ENCODE measurements at regions not wholly inside any gene's neighbourhood (a gene's known extent, or its start where the extent isn't known, plus 50 kb on each side); places are given as distances from the start of the nearest gene placed in this dataset.

DNA sequence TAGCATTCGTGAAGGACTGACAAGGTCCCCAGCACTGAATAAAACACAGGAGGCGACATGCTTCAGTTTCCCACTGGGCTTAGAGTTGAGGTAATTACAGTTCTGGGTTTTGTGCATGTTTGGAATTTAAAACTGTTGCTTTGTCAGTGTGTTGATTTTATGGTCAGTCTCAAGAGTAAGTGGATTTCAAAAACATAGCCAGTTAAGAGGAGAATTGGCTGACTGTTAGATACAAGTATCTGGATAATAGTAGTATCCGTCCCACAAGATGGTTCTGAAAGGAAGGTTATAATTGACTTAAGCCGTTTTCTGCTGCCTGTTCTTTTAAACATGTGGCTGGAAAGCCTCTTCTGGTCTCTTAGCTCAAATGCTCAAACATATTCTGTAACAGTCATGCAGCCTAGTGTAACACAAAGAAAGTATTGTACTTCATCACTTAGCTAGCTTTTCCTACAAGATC lies 170.9 kb downstream of the POLR1F start:
- H3K4me3 Mint-ChIP-seq (ENCODE audit: unreplicated experiment), result no peak overlapping the region
- ChIA-PET CTCF (no interaction called here), POLR2A (no interaction called here)
- H3K27me3 Mint-ChIP-seq (ENCODE audit: insufficient read depth, unreplicated experiment), result no peaks in the 10 kb centered on the region
- no peaks in the 10 kb centered on the region for H3K9me3 Mint-ChIP-seq (ENCODE audit: unreplicated experiment)
- DNase-seq (ENCODE audit: unreplicated experiment), result no peak
- H3K27ac Mint-ChIP-seq (ENCODE audit: low read depth, unreplicated experiment), result no peak overlapping the region
- BruUV-seq (replicated peaks), result no TSS peak
- no peaks in the 10 kb centered on the region for H3K36me3 Mint-ChIP-seq (ENCODE audit: insufficient read depth, unreplicated experiment)
- TF ChIP-seq, protein P1, sequence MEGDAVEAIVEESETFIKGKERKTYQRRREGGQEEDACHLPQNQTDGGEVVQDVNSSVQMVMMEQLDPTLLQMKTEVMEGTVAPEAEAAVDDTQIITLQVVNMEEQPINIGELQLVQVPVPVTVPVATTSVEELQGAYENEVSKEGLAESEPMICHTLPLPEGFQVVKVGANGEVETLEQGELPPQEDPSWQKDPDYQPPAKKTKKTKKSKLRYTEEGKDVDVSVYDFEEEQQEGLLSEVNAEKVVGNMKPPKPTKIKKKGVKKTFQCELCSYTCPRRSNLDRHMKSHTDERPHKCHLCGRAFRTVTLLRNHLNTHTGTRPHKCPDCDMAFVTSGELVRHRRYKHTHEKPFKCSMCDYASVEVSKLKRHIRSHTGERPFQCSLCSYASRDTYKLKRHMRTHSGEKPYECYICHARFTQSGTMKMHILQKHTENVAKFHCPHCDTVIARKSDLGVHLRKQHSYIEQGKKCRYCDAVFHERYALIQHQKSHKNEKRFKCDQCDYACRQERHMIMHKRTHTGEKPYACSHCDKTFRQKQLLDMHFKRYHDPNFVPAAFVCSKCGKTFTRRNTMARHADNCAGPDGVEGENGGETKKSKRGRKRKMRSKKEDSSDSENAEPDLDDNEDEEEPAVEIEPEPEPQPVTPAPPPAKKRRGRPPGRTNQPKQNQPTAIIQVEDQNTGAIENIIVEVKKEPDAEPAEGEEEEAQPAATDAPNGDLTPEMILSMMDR (IDR thresholded peaks at IDR 0.05; ENCODE audit: unreplicated experiment), result no peak
- H3K4me1 Mint-ChIP-seq (ENCODE audit: insufficient read depth, unreplicated experiment), result no peaks in the 10 kb centered on the region
- intact Hi-C loops (cut with micrococcal nuclease), result no loop called here

DNA sequence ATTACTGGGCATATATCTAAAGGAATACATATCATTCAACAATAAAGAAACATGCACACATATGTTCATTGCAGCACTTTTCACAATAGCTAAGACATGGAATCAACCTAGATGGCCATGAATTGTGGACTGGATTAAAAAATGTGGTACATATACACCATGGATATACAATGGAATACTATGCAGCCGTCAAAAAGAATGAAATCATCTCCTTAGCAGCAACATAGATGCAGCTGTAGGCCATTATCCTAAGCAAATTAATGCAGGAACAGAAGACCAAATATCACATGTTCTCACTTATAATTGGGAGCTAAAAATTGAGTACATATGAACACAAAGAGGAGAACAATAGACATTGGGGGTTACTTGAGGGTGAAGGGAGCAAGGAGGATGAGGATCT lies 175.6 kb downstream of the POLR1F start:
- Mint-ChIP-seq H3K27me3 (ENCODE audit: insufficient read depth, unreplicated experiment) (no peaks in the 10 kb centered on the region), H3K36me3 (ENCODE audit: insufficient read depth, unreplicated experiment) (no peaks in the 10 kb centered on the region), H3K9me3 (ENCODE audit: unreplicated experiment) (no peaks in the 10 kb centered on the region), H3K4me1 (ENCODE audit: insufficient read depth, unreplicated experiment) (no peaks in the 10 kb centered on the region), H3K4me3 (ENCODE audit: unreplicated experiment) (no peak overlapping the region), H3K27ac (ENCODE audit: low read depth, unreplicated experiment) (no peak overlapping the region)
- TF ChIP-seq, protein P1 (IDR thresholded peaks at IDR 0.05; ENCODE audit: unreplicated experiment), result no peak
- DNase-seq (ENCODE audit: unreplicated experiment), result no peak
- ChIA-PET CTCF (no interaction called here), POLR2A (interaction anchor here (0.6 to 1.3 kb wide), 3 partner anchors 9 to 14 kb away, joined by 3 to 4 read pairs (median 3); no protein-coding TSS in a partner anchor)
- no TSS peak for BruUV-seq (replicated peaks)
- intact Hi-C loops (cut with micrococcal nuclease), result no loop called here

DNA sequence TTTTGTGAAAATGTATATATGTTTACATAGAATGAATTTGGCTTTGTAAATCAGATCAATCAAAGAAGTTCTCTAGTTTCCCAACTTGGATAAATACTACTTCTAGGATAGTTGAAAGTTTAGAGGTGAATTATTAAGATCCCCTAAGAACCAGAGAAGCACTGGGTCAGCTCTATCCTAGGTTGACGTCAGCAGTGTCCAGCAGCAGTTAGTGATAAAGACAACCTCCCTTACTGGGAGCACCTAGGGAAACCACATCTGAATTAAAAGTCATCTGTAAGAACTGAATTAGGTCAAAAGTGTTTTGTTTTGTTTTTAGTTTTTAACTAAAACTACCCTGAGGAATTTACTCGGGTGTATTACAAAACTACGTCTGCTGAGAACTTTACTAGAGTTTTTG lies 178.0 kb downstream of the POLR1F start:
- TF ChIP-seq, protein P1 (IDR thresholded peaks at IDR 0.05; ENCODE audit: unreplicated experiment), result no peak
- no TSS peak for BruUV-seq (replicated peaks)
- H3K27ac Mint-ChIP-seq (ENCODE audit: low read depth, unreplicated experiment), result no peak overlapping the region
- intact Hi-C loops (cut with micrococcal nuclease), result no loop called here
- H3K4me3 Mint-ChIP-seq (ENCODE audit: unreplicated experiment), result no peak overlapping the region
- no peaks in the 10 kb centered on the region for H3K27me3 Mint-ChIP-seq (ENCODE audit: insufficient read depth, unreplicated experiment)
- no peaks in the 10 kb centered on the region for H3K9me3 Mint-ChIP-seq (ENCODE audit: unreplicated experiment)
- H3K36me3 Mint-ChIP-seq (ENCODE audit: insufficient read depth, unreplicated experiment), result no peaks in the 10 kb centered on the region
- no peaks in the 10 kb centered on the region for H3K4me1 Mint-ChIP-seq (ENCODE audit: insufficient read depth, unreplicated experiment)
- CTCF ChIA-PET, result no interaction called here
- POLR2A ChIA-PET, result no interaction called here
- DNase-seq (ENCODE audit: unreplicated experiment), result no peak

DNA sequence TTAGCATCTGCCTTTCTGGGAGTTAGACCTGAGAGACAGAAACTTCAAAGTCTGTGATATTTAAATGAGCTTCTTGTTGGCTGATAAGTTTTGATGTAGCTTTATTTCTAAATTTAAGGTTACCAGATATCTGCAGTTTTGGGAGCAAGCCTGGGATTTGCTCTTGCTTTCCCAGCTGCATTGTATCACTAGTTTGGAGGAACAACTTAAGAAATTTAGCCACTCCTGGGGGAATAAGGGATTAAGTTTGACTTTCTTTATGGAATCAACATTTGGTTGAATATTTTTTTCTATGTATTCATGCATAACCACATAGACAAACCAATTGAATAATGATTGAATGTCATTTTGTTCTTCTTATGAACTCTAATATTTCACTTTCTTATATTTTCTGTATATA lies 178.6 kb downstream of the POLR1F start:
- POLR2A ChIA-PET, result no interaction called here
- no peak overlapping the region for H3K27ac Mint-ChIP-seq (ENCODE audit: low read depth, unreplicated experiment)
- H3K4me1 Mint-ChIP-seq (ENCODE audit: insufficient read depth, unreplicated experiment), result no peaks in the 10 kb centered on the region
- H3K4me3 Mint-ChIP-seq (ENCODE audit: unreplicated experiment), result no peak overlapping the region
- CTCF ChIA-PET, result interaction anchor here (0.6 to 0.9 kb wide), 3 partner anchors 9 to 746 kb away, joined by 3 to 5 read pairs (median 4); no protein-coding TSS in a partner anchor
- H3K36me3 Mint-ChIP-seq (ENCODE audit: insufficient read depth, unreplicated experiment), result no peaks in the 10 kb centered on the region
- BruUV-seq (replicated peaks), result no TSS peak
- no peak for DNase-seq (ENCODE audit: unreplicated experiment)
- H3K27me3 Mint-ChIP-seq (ENCODE audit: insufficient read depth, unreplicated experiment), result no peaks in the 10 kb centered on the region
- intact Hi-C loops (cut with micrococcal nuclease), result no loop called here
- no peaks in the 10 kb centered on the region for H3K9me3 Mint-ChIP-seq (ENCODE audit: unreplicated experiment)
- TF ChIP-seq, protein P1 (IDR thresholded peaks at IDR 0.05; ENCODE audit: unreplicated experiment), result no peak
